ENCODE measurements at regions not wholly inside any gene's neighbourhood (a gene's known extent, or its start where the extent isn't known, plus 50 kb on each side); places are given as distances from the start of the nearest gene placed in this dataset.

- TF ChIP-seq CTCF (IDR thresholded peaks at IDR 0.05; ENCODE audit: poor library complexity, severe bottlenecking): no peak
- TF ChIP-seq MXI1 (conservative IDR thresholded peaks at IDR 0.05; ENCODE audit: poor library complexity, severe bottlenecking): no peak
- TF ChIP-seq POLR2AphosphoS5 (IDR thresholded peaks at IDR 0.05): peak; percentile 78
- no peak for TF ChIP-seq RAD21 (conservative IDR thresholded peaks at IDR 0.05)
Measured at GRCh38 chr18:78133729-78134128, 845.9 kb upstream of the SALL3 start.
